CD14-positive monocyte (primary cell): ENCODE measurements at regions not wholly inside any gene's neighbourhood (a gene's known extent, or its start where the extent isn't known, plus 50 kb on each side); places are given as distances from the start of the nearest gene placed in this dataset.
A peak's percentile ranks its signal among the peaks of the same experiment; 100 is the strongest.

Experiments
- DNase-seq, 3 donors: peaks; one replicate each; pipeline ENCODE4 v3.0.0-alpha.2; 2011 to 2022
- H2AFZ ChIP-seq: 2 replicates; pipeline ENCODE4 v1.6.0; 2012; ENCODE audit warnings: mild to moderate bottlenecking, low read depth, low read length, inconsistent platforms; ENCODE audit not compliant: insufficient read depth, poor library complexity, severe bottlenecking
- H3K27ac ChIP-seq, 2 donors: 1 replicate in 1 of 2; 2 replicates in 1 of 2; pipeline ENCODE4 v1.5.1; 2012 to 2013; ENCODE audit warnings: low read length in 2 of 2, control low read depth in 1 of 2, inconsistent platforms in 1 of 2, low read depth in 1 of 2, mild to moderate bottlenecking in 1 of 2
- H3K27me3 ChIP-seq, 2 donors: one replicate each; pipeline versions ENCODE4 v1.6.0 to v1.6.1; 2011 to 2013; ENCODE audit warnings: low read length in 2 of 2; ENCODE audit not compliant: control insufficient read depth in 2 of 2, insufficient read depth in 2 of 2
- H3K36me3 ChIP-seq, 2 donors: replicated peaks in 1 of 2; 1 replicate in 1 of 2; 2 replicates in 1 of 2; pipeline versions ENCODE4 v1.5.1 to v1.6.1; 2012 to 2013; ENCODE audit warnings: low read length in 2 of 2, control low read depth in 1 of 2, inconsistent platforms in 1 of 2, mild to moderate bottlenecking in 1 of 2; ENCODE audit not compliant: insufficient read depth in 2 of 2, control insufficient read depth in 1 of 2
- H3K4me1 ChIP-seq, 2 donors: 1 replicate in 1 of 2; 2 replicates in 1 of 2; pipeline versions ENCODE4 v1.5.1 to v1.6.1; 2012 to 2013; ENCODE audit warnings: low read length in 2 of 2, control low read depth in 1 of 2, inconsistent platforms in 1 of 2, mild to moderate bottlenecking in 1 of 2, moderate library complexity in 1 of 2; ENCODE audit not compliant: insufficient read depth in 2 of 2, control insufficient read depth in 1 of 2
- H3K4me2 ChIP-seq: replicated peaks from 2 replicates; pipeline ENCODE3; 2012; ENCODE audit warnings: low read length, moderate library complexity, mild to moderate bottlenecking; ENCODE audit not compliant: poor library complexity, severe bottlenecking; ENCODE audit errors: extremely low read depth
- H3K4me3 ChIP-seq, 3 experiments: fragments of 200-600 bp in 1 of 3; sonication (generic) in 1 of 3; replicated peaks in 1 of 3; 1 replicate in 2 of 3; 2 replicates in 1 of 3; pipeline ENCODE4 v1.5.1; 2011 to 2013; ENCODE audit warnings: low read length in 3 of 3, mild to moderate bottlenecking in 3 of 3, control low read depth in 2 of 3, low read depth in 2 of 3, inconsistent platforms in 1 of 3, moderate library complexity in 1 of 3
- H3K79me2 ChIP-seq: 2 replicates; pipeline ENCODE4 v1.6.0; 2012; ENCODE audit warnings: mild to moderate bottlenecking, control low read depth, inconsistent platforms, low read length, moderate library complexity; ENCODE audit not compliant: insufficient read depth
- H3K9ac ChIP-seq: 2 replicates; pipeline ENCODE4 v1.6.0; 2017; ENCODE audit warnings: low read length, mild to moderate bottlenecking; ENCODE audit not compliant: insufficient read depth, poor library complexity, severe bottlenecking
- H3K9me3 ChIP-seq, 2 donors: replicated peaks in 1 of 2; 1 replicate in 1 of 2; 2 replicates in 1 of 2; pipeline versions ENCODE4 v1.5.1 to v1.6.1; 2012 to 2013; ENCODE audit warnings: low read length in 2 of 2, control low read depth in 1 of 2; ENCODE audit not compliant: control insufficient read depth in 1 of 2, insufficient read depth in 1 of 2
- H4K20me1 ChIP-seq: 2 replicates; pipeline ENCODE4 v1.6.0; 2012; ENCODE audit warnings: mild to moderate bottlenecking, low read length, control low read depth, moderate library complexity; ENCODE audit not compliant: insufficient read depth
- H3K27ac Mint-ChIP-seq, 7 donors: one replicate each; pipeline ENCODE4 v1.8.0; 2020; ENCODE audit warnings: mild to moderate bottlenecking in 7 of 7, mixed read lengths in 7 of 7, moderate library complexity in 6 of 7, inconsistent platforms in 2 of 7
- H3K27me3 Mint-ChIP-seq, 3 donors: one replicate each; pipeline ENCODE4 v1.8.0; 2021 to 2022; ENCODE audit warnings: low read depth in 3 of 3, mild to moderate bottlenecking in 3 of 3, mixed read lengths in 3 of 3, moderate library complexity in 3 of 3, inconsistent platforms in 1 of 3
- H3K36me3 Mint-ChIP-seq, 2 donors: one replicate each; pipeline ENCODE4 v1.8.0; 2020; ENCODE audit warnings: mixed read lengths in 2 of 2, inconsistent platforms in 1 of 2, mild to moderate bottlenecking in 1 of 2
- H3K4me1 Mint-ChIP-seq: one replicate; pipeline ENCODE4 v1.8.0; 2020; ENCODE audit warnings: mild to moderate bottlenecking, mixed read lengths
- H3K4me3 Mint-ChIP-seq, 2 donors: one replicate each; pipeline ENCODE4 v1.8.0; 2020; ENCODE audit warnings: mild to moderate bottlenecking in 2 of 2, mixed read lengths in 2 of 2, moderate library complexity in 1 of 2
- H3K9me3 Mint-ChIP-seq, 7 donors: one replicate each; pipeline ENCODE4 v1.8.0; 2020 to 2022; ENCODE audit warnings: mixed read lengths in 7 of 7, mild to moderate bottlenecking in 6 of 7, moderate library complexity in 6 of 7, inconsistent platforms in 2 of 7
- WGBS: methylation state at CpG from one replicate; pipeline ENCODE4 v1.1.5; 2013; ENCODE audit warnings: missing lambda C conversion rate; ENCODE audit not compliant: insufficient coverage; 5-methylcytosine and 5-hydroxymethylcytosine counted together
- intact Hi-C, 2 donors: fragments of 100-400 bp; cut with micrococcal nuclease; formaldehyde crosslinking; loops; one replicate each; pipeline versions ENCODE4 v1.15.0 to v1.15.1; 2023
- TF ChIP-seq, protein P1 (sequence below): fragments of 200-600 bp; IDR thresholded peaks from one replicate; pipeline ENCODE4 v1.8.0; 2022; ENCODE audit warnings: antibody characterized with exemption, mild to moderate bottlenecking

- no CpG with 5 or more reads among the region's 2 CpGs for WGBS
- Mint-ChIP-seq H3K27ac (no peak overlapping the region), H3K27me3 (peaks cover 0 to 2% (median 0%) of the 10 kb centered on the region in 3 donors), H3K4me1 (peaks cover 10% of the 10 kb centered on the region), H3K9me3 (peaks cover 2 to 26% (median 20%) of the 10 kb centered on the region in 7 donors), H3K36me3 (no peaks in the 10 kb centered on the region), H3K4me3 (no peak overlapping the region)
- Histone ChIP-seq H3K27me3 (no peaks in the 10 kb centered on the region), H3K27ac (no peak overlapping the region), H3K9me3 (peaks cover 7 to 17% of the 10 kb centered on the region in 2 donors), H3K36me3 (no peaks in the 10 kb centered on the region), H2AFZ (no peak overlapping the region), H4K20me1 (no peaks in the 10 kb centered on the region), H3K4me2 (no peak overlapping the region), H3K9ac (no peak overlapping the region), H3K4me3 (no peak overlapping the region), H3K79me2 (no peaks in the 10 kb centered on the region), H3K4me1 (no peaks in the 10 kb centered on the region)
- no peak for DNase-seq
- intact Hi-C loops = no loop called here
- TF ChIP-seq, protein P1, sequence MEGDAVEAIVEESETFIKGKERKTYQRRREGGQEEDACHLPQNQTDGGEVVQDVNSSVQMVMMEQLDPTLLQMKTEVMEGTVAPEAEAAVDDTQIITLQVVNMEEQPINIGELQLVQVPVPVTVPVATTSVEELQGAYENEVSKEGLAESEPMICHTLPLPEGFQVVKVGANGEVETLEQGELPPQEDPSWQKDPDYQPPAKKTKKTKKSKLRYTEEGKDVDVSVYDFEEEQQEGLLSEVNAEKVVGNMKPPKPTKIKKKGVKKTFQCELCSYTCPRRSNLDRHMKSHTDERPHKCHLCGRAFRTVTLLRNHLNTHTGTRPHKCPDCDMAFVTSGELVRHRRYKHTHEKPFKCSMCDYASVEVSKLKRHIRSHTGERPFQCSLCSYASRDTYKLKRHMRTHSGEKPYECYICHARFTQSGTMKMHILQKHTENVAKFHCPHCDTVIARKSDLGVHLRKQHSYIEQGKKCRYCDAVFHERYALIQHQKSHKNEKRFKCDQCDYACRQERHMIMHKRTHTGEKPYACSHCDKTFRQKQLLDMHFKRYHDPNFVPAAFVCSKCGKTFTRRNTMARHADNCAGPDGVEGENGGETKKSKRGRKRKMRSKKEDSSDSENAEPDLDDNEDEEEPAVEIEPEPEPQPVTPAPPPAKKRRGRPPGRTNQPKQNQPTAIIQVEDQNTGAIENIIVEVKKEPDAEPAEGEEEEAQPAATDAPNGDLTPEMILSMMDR = no peak
Measured at GRCh38 chr12:94056419-94057158, 91.8 kb upstream of the PLXNC1 start.

DNA sequence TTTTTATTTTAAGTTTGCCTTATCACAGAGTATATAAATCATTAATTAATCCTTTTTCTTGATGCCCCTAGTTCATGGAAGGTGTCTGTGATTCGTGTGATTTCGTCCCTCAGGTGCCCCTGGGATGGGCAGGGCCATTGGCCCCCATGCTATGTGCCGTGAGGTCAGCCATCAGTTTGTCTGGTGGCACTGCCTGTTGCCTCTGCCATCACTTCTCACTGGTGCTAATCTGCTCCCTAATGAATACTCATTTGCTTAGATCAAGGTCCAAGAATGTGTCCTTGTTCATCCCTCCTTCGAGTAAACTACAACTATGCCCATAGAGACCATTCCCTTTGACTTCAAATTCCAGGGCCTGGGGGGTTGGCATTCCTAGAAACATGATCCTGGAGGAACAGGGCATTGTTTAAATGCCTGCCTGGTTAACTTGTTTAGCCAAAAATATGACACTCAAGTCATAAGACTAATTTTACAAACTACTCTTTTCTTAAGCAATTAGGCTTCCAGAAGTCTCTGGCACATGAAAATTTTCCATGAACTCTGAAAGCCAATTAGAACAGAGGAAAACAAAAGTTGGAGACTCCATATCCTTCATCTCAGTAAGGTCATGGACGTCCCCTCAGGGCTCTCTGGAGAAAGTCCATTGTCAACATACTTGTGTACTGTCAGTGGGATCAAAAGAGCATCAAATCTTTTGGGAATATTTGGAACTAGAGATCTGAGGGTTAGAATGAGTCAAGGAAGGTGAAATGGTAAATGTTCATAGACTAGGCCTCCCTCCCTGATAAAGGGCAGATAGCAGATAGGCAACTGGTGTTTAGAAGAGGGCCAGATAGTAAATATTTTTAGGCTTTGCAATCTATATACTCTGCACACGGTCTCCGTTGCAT lies 90.9 kb upstream of the PLXNC1 start:
- 90% methylated on average over 3 of the region's 7 CpGs for WGBS
- no peak for DNase-seq
- Histone ChIP-seq H3K9ac (no peak overlapping the region), H4K20me1 (no peaks in the 10 kb centered on the region), H3K9me3 (peaks cover 7 to 17% of the 10 kb centered on the region in 2 donors), H3K4me1 (no peaks in the 10 kb centered on the region), H3K27me3 (no peaks in the 10 kb centered on the region), H3K36me3 (no peaks in the 10 kb centered on the region), H3K27ac (no peak overlapping the region), H2AFZ (no peak overlapping the region), H3K79me2 (no peaks in the 10 kb centered on the region), H3K4me3 (no peak overlapping the region), H3K4me2 (no peak overlapping the region)
- Mint-ChIP-seq H3K9me3 (peaks cover 2 to 29% (median 21%) of the 10 kb centered on the region in 7 donors), H3K36me3 (no peaks in the 10 kb centered on the region), H3K4me3 (no peak overlapping the region), H3K27me3 (peaks cover 0 to 2% (median 0%) of the 10 kb centered on the region in 3 donors), H3K4me1 (peaks cover 19% of the 10 kb centered on the region), H3K27ac (peak overlapping the region in 1 of 7 donors; percentile 44)
- TF ChIP-seq, protein P1 = no peak
- intact Hi-C loops = no loop called here
